Osteocyte (in vitro differentiated cells): ENCODE measurements at regions not wholly inside any gene's neighbourhood (a gene's known extent, or its start where the extent isn't known, plus 50 kb on each side); places are given as distances from the start of the nearest gene placed in this dataset.

ENCODE experiments used
- DNase-seq: peaks from one replicate; pipeline ENCODE4 v3.0.0; 2021; ENCODE audit warnings: mixed read lengths; ENCODE audit not compliant: unreplicated experiment; ENCODE audit errors: extremely low spot score
- H3K27ac Mint-ChIP-seq: one replicate; pipeline ENCODE4 v1.8.0; 2021; ENCODE audit warnings: mild to moderate bottlenecking, mixed read lengths; ENCODE audit not compliant: unreplicated experiment
- H3K27me3 Mint-ChIP-seq: one replicate; pipeline ENCODE4 v1.8.0; 2021; ENCODE audit warnings: mixed read lengths; ENCODE audit not compliant: unreplicated experiment
- H3K36me3 Mint-ChIP-seq: one replicate; pipeline ENCODE4 v1.8.0; 2021; ENCODE audit warnings: mixed read lengths; ENCODE audit not compliant: unreplicated experiment
- H3K4me1 Mint-ChIP-seq: one replicate; pipeline ENCODE4 v1.8.0; 2021; ENCODE audit warnings: mixed read lengths; ENCODE audit not compliant: unreplicated experiment
- H3K4me3 Mint-ChIP-seq: one replicate; pipeline ENCODE4 v1.8.0; 2021; ENCODE audit warnings: mild to moderate bottlenecking, moderate library complexity, mixed read lengths; ENCODE audit not compliant: unreplicated experiment
- H3K9me3 Mint-ChIP-seq: one replicate; pipeline ENCODE4 v1.8.0; 2021; ENCODE audit warnings: mixed read lengths; ENCODE audit not compliant: unreplicated experiment
- TF ChIP-seq, protein P1 (sequence below): fragments of 200-600 bp; sonication (generic); IDR thresholded peaks from 2 replicates; pipeline ENCODE4 v1.5.0; 2021; ENCODE audit warnings: antibody characterized with exemption, mild to moderate bottlenecking, moderate library complexity

DNA sequence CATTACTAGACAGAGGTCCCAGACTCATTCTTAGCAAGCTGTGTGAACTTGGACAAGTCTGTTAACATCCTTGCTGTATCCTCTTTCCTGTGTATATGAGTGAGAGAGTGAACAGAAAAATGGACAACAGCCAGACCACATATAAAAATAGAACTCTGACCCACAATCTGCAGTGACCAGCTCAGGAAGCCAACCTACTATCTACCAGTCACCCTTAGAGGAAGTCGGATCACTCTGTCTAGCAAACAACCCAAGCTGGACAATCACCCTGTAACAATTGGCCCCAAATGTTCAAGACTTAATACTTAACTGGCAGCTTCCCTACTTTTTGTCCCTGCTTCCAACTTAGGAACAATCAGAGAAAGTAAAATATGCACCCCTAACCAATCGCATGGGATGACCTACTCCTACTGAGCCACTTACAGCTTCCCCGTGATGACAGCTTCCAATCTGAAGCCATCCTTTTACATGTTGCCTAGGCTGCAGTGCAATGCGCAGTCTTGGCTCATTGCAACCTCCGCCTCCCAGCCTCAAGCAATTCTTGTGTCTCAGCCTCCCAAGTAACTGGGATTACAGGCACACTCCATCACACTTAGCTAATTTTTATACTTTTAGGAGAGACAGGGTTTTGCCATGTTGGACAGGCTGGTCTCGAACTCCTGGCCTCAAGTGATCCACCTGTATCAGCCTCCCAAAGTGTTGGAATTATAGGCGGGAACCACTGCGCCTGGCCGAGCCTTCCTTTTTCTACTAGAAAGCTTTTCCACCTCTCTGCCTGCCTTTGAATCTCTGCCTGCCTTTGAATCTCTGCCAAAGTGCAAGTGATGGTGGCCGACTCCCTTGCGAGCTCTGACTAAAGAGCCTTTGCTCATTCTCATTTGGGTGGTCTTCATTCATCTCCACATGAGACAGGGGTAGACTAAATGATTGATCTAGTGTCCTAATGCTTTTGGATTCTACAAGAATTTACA is 158.3 kb upstream of the NDUFV2 start:
- Mint-ChIP-seq H3K4me1 (peaks cover 64% of the 10 kb centered on the region), H3K4me3 (no peak overlapping the region), H3K27ac (peak overlapping the region; percentile 86), H3K9me3 (peaks cover 5% of the 10 kb centered on the region), H3K27me3 (no peaks in the 10 kb centered on the region), H3K36me3 (peaks cover 4% of the 10 kb centered on the region)
- DNase-seq = no peak
- TF ChIP-seq, protein P1, sequence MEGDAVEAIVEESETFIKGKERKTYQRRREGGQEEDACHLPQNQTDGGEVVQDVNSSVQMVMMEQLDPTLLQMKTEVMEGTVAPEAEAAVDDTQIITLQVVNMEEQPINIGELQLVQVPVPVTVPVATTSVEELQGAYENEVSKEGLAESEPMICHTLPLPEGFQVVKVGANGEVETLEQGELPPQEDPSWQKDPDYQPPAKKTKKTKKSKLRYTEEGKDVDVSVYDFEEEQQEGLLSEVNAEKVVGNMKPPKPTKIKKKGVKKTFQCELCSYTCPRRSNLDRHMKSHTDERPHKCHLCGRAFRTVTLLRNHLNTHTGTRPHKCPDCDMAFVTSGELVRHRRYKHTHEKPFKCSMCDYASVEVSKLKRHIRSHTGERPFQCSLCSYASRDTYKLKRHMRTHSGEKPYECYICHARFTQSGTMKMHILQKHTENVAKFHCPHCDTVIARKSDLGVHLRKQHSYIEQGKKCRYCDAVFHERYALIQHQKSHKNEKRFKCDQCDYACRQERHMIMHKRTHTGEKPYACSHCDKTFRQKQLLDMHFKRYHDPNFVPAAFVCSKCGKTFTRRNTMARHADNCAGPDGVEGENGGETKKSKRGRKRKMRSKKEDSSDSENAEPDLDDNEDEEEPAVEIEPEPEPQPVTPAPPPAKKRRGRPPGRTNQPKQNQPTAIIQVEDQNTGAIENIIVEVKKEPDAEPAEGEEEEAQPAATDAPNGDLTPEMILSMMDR = no peak

DNA sequence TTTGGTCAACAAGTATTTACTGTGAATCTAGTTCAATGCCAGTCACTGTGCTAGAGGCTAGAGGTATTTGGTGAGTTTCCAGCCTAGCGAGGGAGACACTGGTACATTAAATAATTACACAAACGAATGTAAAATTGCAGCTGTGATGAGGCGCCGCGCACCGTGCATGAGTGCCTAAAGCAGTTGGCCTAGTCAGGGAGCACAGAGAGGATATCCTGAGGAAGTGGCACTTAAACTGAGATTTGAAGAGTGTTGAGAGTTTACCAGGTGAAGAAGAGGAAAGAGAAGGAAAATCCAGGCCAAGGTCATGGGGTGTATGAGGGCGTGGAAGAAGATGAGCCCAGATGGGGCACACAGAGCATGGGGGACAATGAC is 157.6 kb upstream of the NDUFV2 start:
- TF ChIP-seq, protein P1 = no peak
- Mint-ChIP-seq H3K27ac (peak overlapping the region; percentile 86), H3K36me3 (peaks cover 4% of the 10 kb centered on the region), H3K27me3 (no peaks in the 10 kb centered on the region), H3K4me3 (no peak overlapping the region), H3K4me1 (peaks cover 65% of the 10 kb centered on the region), H3K9me3 (peaks cover 5% of the 10 kb centered on the region)
- no peak for DNase-seq

DNA sequence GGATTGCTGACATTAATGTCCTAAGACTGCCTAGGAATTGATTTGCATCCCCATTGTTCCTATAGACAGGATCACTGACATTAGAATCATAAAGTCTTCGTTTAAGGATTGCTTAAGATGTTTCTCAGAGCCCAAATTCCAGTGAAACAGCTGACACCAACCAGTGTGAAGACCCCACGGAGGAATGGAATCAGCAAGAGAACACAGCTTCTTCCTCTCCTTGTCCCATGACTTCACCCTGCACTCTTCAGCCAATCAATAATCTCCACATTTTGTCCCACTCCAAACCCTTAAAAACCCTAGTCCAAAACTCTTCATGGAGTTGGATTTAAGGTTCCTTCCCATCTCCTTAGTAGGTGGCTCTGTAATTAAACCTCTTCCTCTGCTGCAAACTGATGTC is 157.0 kb upstream of the NDUFV2 start:
- TF ChIP-seq, protein P1 = no peak
- Mint-ChIP-seq H3K9me3 (peaks cover 5% of the 10 kb centered on the region), H3K4me1 (peaks cover 65% of the 10 kb centered on the region), H3K4me3 (no peak overlapping the region), H3K27me3 (no peaks in the 10 kb centered on the region), H3K27ac (peak overlapping the region; percentile 86), H3K36me3 (peaks cover 4% of the 10 kb centered on the region)
- no peak for DNase-seq

DNA sequence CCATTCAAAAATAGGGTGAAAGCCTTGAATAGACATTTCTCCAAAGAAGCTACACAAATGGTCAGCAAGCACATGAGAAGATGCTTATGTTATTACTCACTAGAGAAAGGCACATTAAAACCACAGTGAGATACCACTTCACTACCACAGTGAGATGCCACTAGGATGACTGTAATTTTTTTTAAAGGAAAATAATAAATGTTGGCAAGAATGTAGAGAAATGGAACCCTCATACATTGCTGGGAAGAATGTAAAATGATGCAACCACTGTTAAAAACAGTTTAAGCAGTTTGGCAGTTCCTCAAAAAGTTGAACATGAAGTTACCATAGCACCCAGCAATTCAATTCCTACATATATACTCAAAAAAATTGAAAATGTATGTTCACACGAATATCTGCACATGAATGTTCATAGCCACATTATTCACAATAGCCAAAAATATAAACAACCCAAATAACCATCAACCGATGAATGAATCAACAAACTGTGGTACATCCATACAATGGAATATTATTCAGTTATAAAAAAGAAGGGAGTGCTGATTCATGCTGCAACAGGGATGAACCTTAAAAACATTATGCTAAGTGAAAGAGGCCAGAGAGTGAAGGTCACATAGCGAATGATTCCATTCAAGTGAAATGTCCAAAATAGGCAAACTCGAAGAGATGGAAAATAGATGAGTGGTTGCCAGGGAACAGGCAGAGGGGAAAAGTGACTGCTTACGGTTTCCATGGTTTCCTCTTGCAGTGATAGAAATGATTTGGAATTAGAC is 156.2 kb upstream of the NDUFV2 start:
- Mint-ChIP-seq H3K9me3 (peaks cover 5% of the 10 kb centered on the region), H3K4me3 (peak overlapping the region; percentile 31), H3K36me3 (peaks cover 4% of the 10 kb centered on the region), H3K4me1 (peaks cover 63% of the 10 kb centered on the region), H3K27me3 (no peaks in the 10 kb centered on the region), H3K27ac (peak overlapping the region; percentile 89)
- DNase-seq = no peak
- TF ChIP-seq, protein P1 = no peak

DNA sequence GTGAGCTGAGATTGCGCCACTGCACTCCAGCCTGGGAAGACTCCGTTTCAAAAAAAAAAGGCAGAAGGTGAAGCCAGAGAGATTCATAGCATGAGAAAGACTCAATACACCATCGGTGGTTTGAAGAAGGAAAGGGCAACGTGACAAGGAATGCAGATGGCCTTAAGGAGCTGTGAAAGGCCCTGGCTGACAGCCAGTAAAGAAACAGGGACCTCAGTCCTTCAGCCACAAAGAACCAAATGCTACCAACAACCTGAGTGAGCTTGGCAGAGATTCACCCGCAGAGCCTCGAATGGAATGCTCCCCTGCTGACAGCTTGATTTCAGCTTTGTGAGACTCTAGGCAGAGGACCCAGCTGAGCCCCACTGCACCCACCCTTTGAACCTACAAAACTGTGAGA is 154.9 kb upstream of the NDUFV2 start:
- H3K9me3 Mint-ChIP-seq = peaks cover 5% of the 10 kb centered on the region
- no peak for DNase-seq
- TF ChIP-seq, protein P1 = no peak

More for the DNA sequence above, 154.9 kb upstream of the NDUFV2 start:
- no peaks in the 10 kb centered on the region for H3K27me3 Mint-ChIP-seq
- H3K4me3 Mint-ChIP-seq = no peak overlapping the region
- peaks cover 54% of the 10 kb centered on the region for H3K4me1 Mint-ChIP-seq
- H3K36me3 Mint-ChIP-seq = peaks cover 4% of the 10 kb centered on the region
- peak overlapping the region; percentile 87 for H3K27ac Mint-ChIP-seq
